ENCODE measurements at regions not wholly inside any gene's neighbourhood (a gene's known extent, or its start where the extent isn't known, plus 50 kb on each side); places are given as distances from the start of the nearest gene placed in this dataset.
A peak's percentile ranks its signal among the peaks of the same experiment; 100 is the strongest.

GRCh38 chr13:68888832-68889231, 1218.8 kb upstream of the ATXN8OS start:
- Histone ChIP-seq H3K9me3 (ENCODE audit: insufficient read depth, low read length) (no peaks in the 10 kb centered on the region), H4K20me1 (ENCODE audit: low read depth, low read length) (no peaks in the 10 kb centered on the region), H3K27me3 (ENCODE audit: low read length) (no peaks in the 10 kb centered on the region), H3K36me3 (ENCODE audit: low read length) (no peaks in the 10 kb centered on the region), H3K27ac (ENCODE audit: low read depth, low read length) (no peak overlapping the region), H3K79me2 (ENCODE audit: insufficient read depth, low read length) (no peaks in the 10 kb centered on the region), H3K4me3 (ENCODE audit: insufficient read depth, low read length, poor library complexity, severe bottlenecking) (no peak overlapping the region), H3K4me2 (ENCODE audit: low read depth, low read length, poor library complexity, severe bottlenecking) (no peak overlapping the region), H3K9ac (ENCODE audit: low read length) (no peak overlapping the region), H3F3A (ENCODE audit: insufficient read depth) (no peaks in the 10 kb centered on the region), H2AFZ (ENCODE audit: low read depth, low read length, severe bottlenecking) (no peak overlapping the region), H3K9me2 (replicated peaks; ENCODE audit: insufficient read depth, low read length) (no peaks in the 10 kb centered on the region)
- no peak for TF ChIP-seq EZH2phosphoT487 (conservative IDR thresholded peaks at IDR 0.05; ENCODE audit: low read length)
- TF ChIP-seq CTCF (IDR thresholded peaks at IDR 0.05; ENCODE audit: insufficient read depth, low read length, poor library complexity, severe bottlenecking), result no peak

GRCh38 chr13:68872338-68872737, 1235.3 kb upstream of the ATXN8OS start:
- Histone ChIP-seq H3K4me2 (ENCODE audit: low read depth, low read length, poor library complexity, severe bottlenecking) (no peak overlapping the region), H3K27me3 (ENCODE audit: low read length) (no peaks in the 10 kb centered on the region), H3K4me3 (ENCODE audit: insufficient read depth, low read length, poor library complexity, severe bottlenecking) (no peak overlapping the region), H3K9me2 (replicated peaks; ENCODE audit: insufficient read depth, low read length) (no peaks in the 10 kb centered on the region), H3K27ac (ENCODE audit: low read depth, low read length) (no peak overlapping the region), H3K79me2 (ENCODE audit: insufficient read depth, low read length) (no peaks in the 10 kb centered on the region), H3K36me3 (ENCODE audit: low read length) (no peaks in the 10 kb centered on the region), H3K9ac (ENCODE audit: low read length) (no peak overlapping the region), H3K9me3 (ENCODE audit: insufficient read depth, low read length) (no peaks in the 10 kb centered on the region), H2AFZ (ENCODE audit: low read depth, low read length, severe bottlenecking) (peak overlapping the region; percentile 68), H4K20me1 (ENCODE audit: low read depth, low read length) (no peaks in the 10 kb centered on the region), H3F3A (ENCODE audit: insufficient read depth) (no peaks in the 10 kb centered on the region)
- TF ChIP-seq CTCF (IDR thresholded peaks at IDR 0.05; ENCODE audit: insufficient read depth, low read length, poor library complexity, severe bottlenecking), result no peak
- TF ChIP-seq EZH2phosphoT487 (conservative IDR thresholded peaks at IDR 0.05; ENCODE audit: low read length), result no peak

GRCh38 chr13:68851026-68851425, 1256.6 kb upstream of the ATXN8OS start:
- peaks cover 11% of the 10 kb centered on the region; the same call in 1 of the 2 replicates for H3K9me3 ChIP-seq (ENCODE audit: insufficient read depth, low read length)
- no peaks in the 10 kb centered on the region for H3K79me2 ChIP-seq (ENCODE audit: insufficient read depth, low read length)
- H3F3A ChIP-seq (ENCODE audit: insufficient read depth), result no peaks in the 10 kb centered on the region
- H4K20me1 ChIP-seq (ENCODE audit: low read depth, low read length), result no peaks in the 10 kb centered on the region
- H3K9me2 ChIP-seq (replicated peaks; ENCODE audit: insufficient read depth, low read length), result no peaks in the 10 kb centered on the region
- H3K4me3 ChIP-seq (ENCODE audit: insufficient read depth, low read length, poor library complexity, severe bottlenecking), result no peak overlapping the region
- no peaks in the 10 kb centered on the region for H3K27me3 ChIP-seq (ENCODE audit: low read length)
- no peak for TF ChIP-seq EZH2phosphoT487 (conservative IDR thresholded peaks at IDR 0.05; ENCODE audit: low read length)
- no peak for TF ChIP-seq CTCF (IDR thresholded peaks at IDR 0.05; ENCODE audit: insufficient read depth, low read length, poor library complexity, severe bottlenecking)
- H2AFZ ChIP-seq (ENCODE audit: low read depth, low read length, severe bottlenecking), result peak overlapping the region; percentile 69
- no peak overlapping the region for H3K9ac ChIP-seq (ENCODE audit: low read length)
- no peak overlapping the region for H3K27ac ChIP-seq (ENCODE audit: low read depth, low read length)
- peak overlapping the region; percentile 40 for H3K4me2 ChIP-seq (ENCODE audit: low read depth, low read length, poor library complexity, severe bottlenecking)
- no peaks in the 10 kb centered on the region; the same call in 1 of the 2 replicates for H3K36me3 ChIP-seq (ENCODE audit: low read length)
